ENCODE measurements at regions not wholly inside any gene's neighbourhood (a gene's known extent, or its start where the extent isn't known, plus 50 kb on each side); places are given as distances from the start of the nearest gene placed in this dataset.

- TF ChIP-seq CTCF (IDR thresholded peaks at IDR 0.05) (no peak), POLR2A (IDR thresholded peaks at IDR 0.05) (no peak)
Measured at GRCh38 chr2:121146630-121147029, 138.4 kb downstream of the TFCP2L1 start.

Data from ovary (tissue), 3 donors.